Left ventricle myocardium inferior (tissue), 1 donor: ENCODE measurements at regions not wholly inside any gene's neighbourhood (a gene's known extent, or its start where the extent isn't known, plus 50 kb on each side); places are given as distances from the start of the nearest gene placed in this dataset.

ENCODE experiments used
- DNase-seq: peaks from one replicate; pipeline ENCODE4 v3.0.0-alpha.2; 2020
- H3K27ac ChIP-seq: fragments of 200-600 bp; replicated peaks from 2 replicates; pipeline ENCODE4 v1.8.0; 2021
- H3K27me3 ChIP-seq: fragments of 200-600 bp; 2 replicates; pipeline ENCODE4 v1.8.0; 2021; ENCODE audit warnings: low read depth
- H3K36me3 ChIP-seq: fragments of 200-600 bp; 2 replicates; pipeline ENCODE4 v1.8.0; 2021
- H3K4me1 ChIP-seq: fragments of 200-600 bp; 2 replicates; pipeline ENCODE4 v1.8.0; 2021
- H3K4me3 ChIP-seq: fragments of 200-600 bp; 2 replicates; pipeline ENCODE4 v1.8.0; 2021; ENCODE audit warnings: mild to moderate bottlenecking, moderate library complexity
- H3K9me3 ChIP-seq: fragments of 200-600 bp; replicated peaks from 2 replicates; pipeline ENCODE4 v1.8.0; 2021
- intact Hi-C: fragments of 100-400 bp; cut with micrococcal nuclease; formaldehyde crosslinking; loops from one replicate; pipeline ENCODE4 v1.11.0; 2022
- TF ChIP-seq, protein P1 (sequence below): fragments of 200-600 bp; IDR thresholded peaks from 2 replicates; pipeline ENCODE4 v1.8.0; 2021; ENCODE audit warnings: antibody characterized with exemption, mild to moderate bottlenecking, borderline replicate concordance
- donor health status: DM: no; HTN: yes; CAD: no; lungs with severe emphysema.

- TF ChIP-seq, protein P1, sequence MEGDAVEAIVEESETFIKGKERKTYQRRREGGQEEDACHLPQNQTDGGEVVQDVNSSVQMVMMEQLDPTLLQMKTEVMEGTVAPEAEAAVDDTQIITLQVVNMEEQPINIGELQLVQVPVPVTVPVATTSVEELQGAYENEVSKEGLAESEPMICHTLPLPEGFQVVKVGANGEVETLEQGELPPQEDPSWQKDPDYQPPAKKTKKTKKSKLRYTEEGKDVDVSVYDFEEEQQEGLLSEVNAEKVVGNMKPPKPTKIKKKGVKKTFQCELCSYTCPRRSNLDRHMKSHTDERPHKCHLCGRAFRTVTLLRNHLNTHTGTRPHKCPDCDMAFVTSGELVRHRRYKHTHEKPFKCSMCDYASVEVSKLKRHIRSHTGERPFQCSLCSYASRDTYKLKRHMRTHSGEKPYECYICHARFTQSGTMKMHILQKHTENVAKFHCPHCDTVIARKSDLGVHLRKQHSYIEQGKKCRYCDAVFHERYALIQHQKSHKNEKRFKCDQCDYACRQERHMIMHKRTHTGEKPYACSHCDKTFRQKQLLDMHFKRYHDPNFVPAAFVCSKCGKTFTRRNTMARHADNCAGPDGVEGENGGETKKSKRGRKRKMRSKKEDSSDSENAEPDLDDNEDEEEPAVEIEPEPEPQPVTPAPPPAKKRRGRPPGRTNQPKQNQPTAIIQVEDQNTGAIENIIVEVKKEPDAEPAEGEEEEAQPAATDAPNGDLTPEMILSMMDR = no peak
- H3K27ac ChIP-seq = no peak overlapping the region
- DNase-seq = no peak
- no peaks in the 10 kb centered on the region for H3K9me3 ChIP-seq
- intact Hi-C loops = no loop called here
- peaks cover 4% of the 10 kb centered on the region for H3K27me3 ChIP-seq
- no peak overlapping the region for H3K4me3 ChIP-seq
- H3K4me1 ChIP-seq = no peaks in the 10 kb centered on the region
- H3K36me3 ChIP-seq = no peaks in the 10 kb centered on the region
These were observed 502.8 kb downstream of the KLF12 start for GRCh38 chr13:73631411-73631810.

- Histone ChIP-seq H3K4me3 (no peak overlapping the region), H3K36me3 (no peaks in the 10 kb centered on the region), H3K4me1 (no peaks in the 10 kb centered on the region), H3K27me3 (no peaks in the 10 kb centered on the region), H3K27ac (no peak overlapping the region), H3K9me3 (no peaks in the 10 kb centered on the region)
- intact Hi-C loops = no loop called here
- no peak for DNase-seq
- TF ChIP-seq, protein P1 = no peak
These were observed 508.5 kb downstream of the KLF12 start for GRCh38 chr13:73625562-73626339.

DNA sequence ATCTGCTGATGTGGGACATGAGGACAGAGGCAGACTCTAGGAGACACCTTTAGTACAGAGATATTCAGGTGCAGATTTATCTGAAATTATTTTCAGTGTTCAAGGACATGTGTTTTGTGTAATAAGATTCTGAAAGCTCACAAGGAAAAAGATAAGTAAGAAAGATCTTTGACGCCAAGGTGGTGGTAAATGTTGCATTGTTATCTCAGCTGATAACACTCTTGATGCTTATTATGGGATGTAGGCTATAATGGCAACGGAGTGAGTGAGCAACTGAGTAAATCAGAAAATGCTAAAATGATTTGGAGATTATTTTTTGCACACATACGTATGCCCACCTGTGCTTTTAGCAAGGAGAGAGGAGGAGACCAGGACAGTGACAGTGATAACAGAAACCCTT, 510.9 kb downstream of the KLF12 start:
- H3K27ac ChIP-seq = no peak overlapping the region
- no peaks in the 10 kb centered on the region for H3K4me1 ChIP-seq
- no peak overlapping the region for H3K4me3 ChIP-seq
- TF ChIP-seq, protein P1 = no peak
- no peaks in the 10 kb centered on the region for H3K9me3 ChIP-seq
- no peaks in the 10 kb centered on the region for H3K27me3 ChIP-seq
- H3K36me3 ChIP-seq = no peaks in the 10 kb centered on the region
- no peak for DNase-seq
- intact Hi-C loops = no loop called here

DNA sequence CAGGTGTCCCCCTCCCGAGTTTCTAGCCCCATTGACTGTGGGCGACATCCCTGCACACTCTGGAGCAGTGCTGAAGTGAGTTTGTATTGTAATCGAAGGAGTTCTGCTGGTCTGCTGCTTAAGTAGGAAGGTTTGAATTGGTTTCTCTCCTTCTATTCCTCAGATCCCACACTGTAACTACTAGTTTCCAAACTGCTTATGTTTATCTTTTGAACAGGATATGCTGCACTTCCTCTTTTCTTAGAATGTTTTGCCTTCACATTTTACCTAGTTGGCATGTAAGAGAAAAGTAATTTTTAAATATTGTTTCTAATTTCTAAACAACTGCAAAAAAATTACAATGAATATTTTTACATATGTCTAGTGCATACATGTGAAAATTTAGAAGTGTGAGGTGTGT, 511.8 kb downstream of the KLF12 start:
- Histone ChIP-seq H3K9me3 (no peaks in the 10 kb centered on the region), H3K4me3 (no peak overlapping the region), H3K36me3 (no peaks in the 10 kb centered on the region), H3K27ac (no peak overlapping the region), H3K4me1 (no peaks in the 10 kb centered on the region), H3K27me3 (peaks cover 4% of the 10 kb centered on the region)
- DNase-seq = no peak
- TF ChIP-seq, protein P1 = no peak
- intact Hi-C loops = no loop called here

DNA sequence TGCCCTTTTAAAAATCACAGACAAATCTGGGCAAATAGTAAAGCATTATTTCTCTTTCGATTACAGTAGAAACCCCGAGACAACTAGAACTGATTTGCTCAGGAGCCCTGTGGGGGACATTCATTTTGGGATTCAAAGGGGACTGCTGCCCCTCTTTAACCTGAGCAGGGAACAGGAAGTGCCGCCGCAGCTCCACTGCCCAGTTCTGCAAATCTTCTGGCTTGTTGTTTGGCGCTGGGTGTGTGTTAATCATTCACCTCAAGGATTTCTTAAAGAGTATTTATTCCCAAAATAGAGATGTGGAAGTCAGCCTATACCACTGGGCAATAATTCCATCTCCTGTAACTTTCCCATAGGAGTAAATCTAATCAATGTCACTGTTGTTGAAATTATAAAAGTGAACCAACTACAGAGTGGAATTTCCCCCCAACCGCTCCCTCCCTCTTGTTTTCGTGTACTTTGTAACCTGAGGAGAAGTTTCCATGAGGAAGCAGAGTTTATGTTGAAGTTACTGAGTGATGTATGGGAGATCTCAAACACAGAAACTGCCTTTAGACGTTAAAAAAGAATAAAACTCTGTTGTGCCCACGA, 515.8 kb downstream of the KLF12 start:
- Histone ChIP-seq H3K9me3 (peaks cover 2% of the 10 kb centered on the region), H3K27ac (no peak overlapping the region), H3K4me1 (no peaks in the 10 kb centered on the region), H3K27me3 (peaks cover 12% of the 10 kb centered on the region), H3K36me3 (no peaks in the 10 kb centered on the region), H3K4me3 (no peak overlapping the region)
- TF ChIP-seq, protein P1 = no peak
- DNase-seq = no peak
- intact Hi-C loops = no loop called here
